HEK293 (cell line): ENCODE measurements at regions not wholly inside any gene's neighbourhood (a gene's known extent, or its start where the extent isn't known, plus 50 kb on each side); places are given as distances from the start of the nearest gene placed in this dataset.

ENCODE experiments used
- CTCF ChIA-PET: fragments of 350-600 bp; formaldehyde crosslinking; extraction: SDS; loops from one replicate; lab custom pipeline; 2021; ENCODE audit warnings: antibody characterized with exemption; lab: Yijun Ruan, JAX
- POLR2A ChIA-PET: fragments of 300-600 bp; formaldehyde crosslinking; extraction: SDS; loops from one replicate; lab custom pipeline; 2020; ENCODE audit warnings: antibody characterized with exemption, inconsistent platforms; lab: Yijun Ruan, JAX
- H3K27ac ChIP-seq: fragments of 200-500 bp; sonication (Bioruptor generic); 2 replicates; pipeline ENCODE4 v1.5.1; 2014; ENCODE audit warnings: low read depth, low read length, control low read depth, inconsistent platforms; ENCODE audit errors: extremely low read depth
- H3K36me3 ChIP-seq, 2 experiments: fragments of 200-500 bp in 1 of 2; sonication (Bioruptor generic) in 1 of 2; 1 replicate in 1 of 2; 2 replicates in 1 of 2; pipeline ENCODE4 v1.5.1; 2014 to 2017; ENCODE audit warnings: inconsistent platforms in 2 of 2, low read length in 2 of 2; ENCODE audit not compliant: control insufficient read depth in 2 of 2, insufficient read depth in 1 of 2
- H3K4me1 ChIP-seq: fragments of 200-500 bp; sonication (Bioruptor generic); 2 replicates; pipeline ENCODE4 v1.5.1; 2014; ENCODE audit warnings: mild to moderate bottlenecking, low read length, inconsistent platforms; ENCODE audit not compliant: control insufficient read depth, insufficient read depth
- H3K4me3 ChIP-seq: 2 replicates; pipeline ENCODE4 v1.5.1; 2011; ENCODE audit warnings: low read depth, mild to moderate bottlenecking, control low read depth, low read length, moderate library complexity
- H3K9me3 ChIP-seq: fragments of 200-500 bp; sonication (Bioruptor generic); 2 replicates; pipeline ENCODE4 v1.5.1; 2014; ENCODE audit warnings: low read depth, low read length, inconsistent platforms; ENCODE audit not compliant: control insufficient read depth, insufficient read depth
- EGR2 ChIP-seq: fragments of 450-650 bp; formaldehyde crosslinking; IDR thresholded peaks from 2 replicates; pipeline ENCODE4 v1.5.1; 2016; ENCODE audit warnings: low read depth, missing biosample characterization, missing genetic modification characterization
- GLI4 ChIP-seq: fragments of 450-650 bp; formaldehyde crosslinking; IDR thresholded peaks from 2 replicates; pipeline ENCODE4 v1.5.1; 2016; ENCODE audit warnings: missing biosample characterization, missing genetic modification characterization
- MZF1 ChIP-seq: fragments of 450-650 bp; formaldehyde crosslinking; IDR thresholded peaks from 2 replicates; pipeline ENCODE4 v1.5.1; 2017; ENCODE audit warnings: missing biosample characterization, missing genetic modification characterization, borderline replicate concordance
- OSR2 ChIP-seq: fragments of 450-650 bp; formaldehyde crosslinking; IDR thresholded peaks from 2 replicates; pipeline ENCODE4 v1.5.1; 2016; ENCODE audit warnings: missing biosample characterization, missing genetic modification characterization
- REPIN1 ChIP-seq: fragments of 450-650 bp; formaldehyde crosslinking; IDR thresholded peaks from 2 replicates; pipeline ENCODE4 v1.5.1; 2017; ENCODE audit warnings: missing biosample characterization, missing genetic modification characterization, low read depth
- TCF7L2 ChIP-seq: IDR thresholded peaks from 2 replicates; pipeline ENCODE4 v1.6.1; 2011; ENCODE audit warnings: low read depth, mild to moderate bottlenecking, inconsistent platforms, low read length, moderate library complexity, borderline replicate concordance
- TRIM28 ChIP-seq: IDR thresholded peaks from 2 replicates; pipeline ENCODE4 v1.6.1; 2011; ENCODE audit warnings: low read length, control low read depth, borderline replicate concordance
- ZBTB6 ChIP-seq: fragments of 450-650 bp; formaldehyde crosslinking; IDR thresholded peaks from 2 replicates; pipeline ENCODE4 v1.5.1; 2017; ENCODE audit warnings: missing biosample characterization, missing genetic modification characterization
- ZNF239 ChIP-seq: fragments of 450-650 bp; formaldehyde crosslinking; IDR thresholded peaks from 2 replicates; pipeline ENCODE4 v1.5.1; 2016; ENCODE audit warnings: missing biosample characterization, missing genetic modification characterization
- ZNF24 ChIP-seq: fragments of 450-650 bp; formaldehyde crosslinking; IDR thresholded peaks from 2 replicates; pipeline ENCODE4 v1.5.1; 2016; ENCODE audit warnings: missing biosample characterization, missing genetic modification characterization
- ZNF248 ChIP-seq: fragments of 450-650 bp; formaldehyde crosslinking; IDR thresholded peaks from 2 replicates; pipeline ENCODE4 v1.5.1; 2017; ENCODE audit warnings: missing biosample characterization, missing genetic modification characterization
- ZNF266 ChIP-seq: fragments of 450-650 bp; formaldehyde crosslinking; IDR thresholded peaks from 2 replicates; pipeline ENCODE4 v1.5.1; 2016; ENCODE audit warnings: missing biosample characterization, missing genetic modification characterization, low read depth
- ZNF391 ChIP-seq: fragments of 450-650 bp; formaldehyde crosslinking; IDR thresholded peaks from 2 replicates; pipeline ENCODE4 v1.5.1; 2016; ENCODE audit warnings: low read depth, missing biosample characterization, missing genetic modification characterization, borderline replicate concordance
- ZNF530 ChIP-seq: fragments of 450-650 bp; formaldehyde crosslinking; IDR thresholded peaks from 2 replicates; pipeline ENCODE4 v1.5.1; 2016; ENCODE audit warnings: low read depth, missing biosample characterization, missing genetic modification characterization
- ZNF555 ChIP-seq: fragments of 450-650 bp; formaldehyde crosslinking; conservative IDR thresholded peaks from 2 replicates; pipeline ENCODE4 v1.5.1; 2017; ENCODE audit warnings: missing biosample characterization, mild to moderate bottlenecking, missing genetic modification characterization, inconsistent platforms
- ZNF658 ChIP-seq: fragments of 450-650 bp; formaldehyde crosslinking; IDR thresholded peaks from 2 replicates; pipeline ENCODE4; 2016; ENCODE audit warnings: missing biosample characterization, missing genetic modification characterization
- ZNF670 ChIP-seq: fragments of 450-650 bp; formaldehyde crosslinking; IDR thresholded peaks from 2 replicates; pipeline ENCODE4 v1.5.1; 2016; ENCODE audit warnings: missing biosample characterization, missing genetic modification characterization, low read depth
- ZNF747 ChIP-seq: fragments of 450-650 bp; formaldehyde crosslinking; IDR thresholded peaks from 2 replicates; pipeline ENCODE4 v1.5.1; 2016; ENCODE audit warnings: missing biosample characterization, missing genetic modification characterization
- ZNF837 ChIP-seq: fragments of 450-650 bp; formaldehyde crosslinking; IDR thresholded peaks from 2 replicates; pipeline ENCODE4 v1.5.1; 2016; ENCODE audit warnings: missing biosample characterization, missing genetic modification characterization
- TF ChIP-seq, protein P1 (sequence below): fragments of 450-650 bp; formaldehyde crosslinking; IDR thresholded peaks from 2 replicates; pipeline ENCODE4 v1.5.1; 2017; ENCODE audit warnings: missing biosample characterization, missing genetic modification characterization
- TF ChIP-seq, protein P2 (sequence below): fragments of 450-650 bp; formaldehyde crosslinking; IDR thresholded peaks from 2 replicates; pipeline ENCODE4 v1.5.1; 2016; ENCODE audit warnings: missing biosample characterization, missing genetic modification characterization
- TF ChIP-seq, protein P3 (sequence below): fragments of 450-650 bp; formaldehyde crosslinking; IDR thresholded peaks from 2 replicates; pipeline ENCODE4 v1.5.1; 2016; ENCODE audit warnings: missing biosample characterization, missing genetic modification characterization

GRCh38 chr9:78590068-78590467, 293.1 kb downstream of the PSAT1 start:
- Histone ChIP-seq H3K9me3 (no peaks in the 10 kb centered on the region), H3K4me1 (no peaks in the 10 kb centered on the region), H3K27ac (no peak overlapping the region), H3K4me3 (no peak overlapping the region), H3K36me3 (no peaks in the 10 kb centered on the region)
- no peak for TF ChIP-seq OSR2 (tag by site-specific recombination)
- no peak for TF ChIP-seq GLI4 (tag by site-specific recombination)
- no peak for TF ChIP-seq ZNF24 (tag by site-specific recombination)
- TF ChIP-seq ZNF239 (tag by site-specific recombination) = no peak
- no peak for TF ChIP-seq ZBTB6 (tag by site-specific recombination)
- ChIA-PET CTCF (interaction anchor here (0.6 to 1.8 kb wide), 3 partner anchors 11 to 27 kb away, joined by 3 to 6 read pairs (median 4); no protein-coding TSS in a partner anchor), POLR2A (interaction anchor here (0.6 kb wide), 1 partner anchor 101 kb away, joined by 10 read pairs; no protein-coding TSS in a partner anchor)

GRCh38 chr9:78592811-78593210, 295.9 kb downstream of the PSAT1 start:
- no peaks in the 10 kb centered on the region for H3K4me1 ChIP-seq
- H3K4me3 ChIP-seq = no peak overlapping the region
- no peaks in the 10 kb centered on the region for H3K9me3 ChIP-seq
- no peak overlapping the region for H3K27ac ChIP-seq
- CTCF ChIA-PET = interaction anchor here (1.2 kb wide), 1 partner anchor 153 kb away, joined by 3 read pairs; no protein-coding TSS in a partner anchor
- POLR2A ChIA-PET = no interaction called here
- TF ChIP-seq OSR2 (tag by site-specific recombination) = no peak
- TF ChIP-seq ZNF239 (tag by site-specific recombination) = no peak
- no peak for TF ChIP-seq ZNF837 (tag by site-specific recombination)
- no peak for TF ChIP-seq TCF7L2
- no peak for TF ChIP-seq REPIN1 (tag by site-specific recombination)
- TF ChIP-seq, protein P1, sequence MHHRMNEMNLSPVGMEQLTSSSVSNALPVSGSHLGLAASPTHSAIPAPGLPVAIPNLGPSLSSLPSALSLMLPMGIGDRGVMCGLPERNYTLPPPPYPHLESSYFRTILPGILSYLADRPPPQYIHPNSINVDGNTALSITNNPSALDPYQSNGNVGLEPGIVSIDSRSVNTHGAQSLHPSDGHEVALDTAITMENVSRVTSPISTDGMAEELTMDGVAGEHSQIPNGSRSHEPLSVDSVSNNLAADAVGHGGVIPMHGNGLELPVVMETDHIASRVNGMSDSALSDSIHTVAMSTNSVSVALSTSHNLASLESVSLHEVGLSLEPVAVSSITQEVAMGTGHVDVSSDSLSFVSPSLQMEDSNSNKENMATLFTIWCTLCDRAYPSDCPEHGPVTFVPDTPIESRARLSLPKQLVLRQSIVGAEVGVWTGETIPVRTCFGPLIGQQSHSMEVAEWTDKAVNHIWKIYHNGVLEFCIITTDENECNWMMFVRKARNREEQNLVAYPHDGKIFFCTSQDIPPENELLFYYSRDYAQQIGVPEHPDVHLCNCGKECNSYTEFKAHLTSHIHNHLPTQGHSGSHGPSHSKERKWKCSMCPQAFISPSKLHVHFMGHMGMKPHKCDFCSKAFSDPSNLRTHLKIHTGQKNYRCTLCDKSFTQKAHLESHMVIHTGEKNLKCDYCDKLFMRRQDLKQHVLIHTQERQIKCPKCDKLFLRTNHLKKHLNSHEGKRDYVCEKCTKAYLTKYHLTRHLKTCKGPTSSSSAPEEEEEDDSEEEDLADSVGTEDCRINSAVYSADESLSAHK = no peak
- TF ChIP-seq, protein P2, sequence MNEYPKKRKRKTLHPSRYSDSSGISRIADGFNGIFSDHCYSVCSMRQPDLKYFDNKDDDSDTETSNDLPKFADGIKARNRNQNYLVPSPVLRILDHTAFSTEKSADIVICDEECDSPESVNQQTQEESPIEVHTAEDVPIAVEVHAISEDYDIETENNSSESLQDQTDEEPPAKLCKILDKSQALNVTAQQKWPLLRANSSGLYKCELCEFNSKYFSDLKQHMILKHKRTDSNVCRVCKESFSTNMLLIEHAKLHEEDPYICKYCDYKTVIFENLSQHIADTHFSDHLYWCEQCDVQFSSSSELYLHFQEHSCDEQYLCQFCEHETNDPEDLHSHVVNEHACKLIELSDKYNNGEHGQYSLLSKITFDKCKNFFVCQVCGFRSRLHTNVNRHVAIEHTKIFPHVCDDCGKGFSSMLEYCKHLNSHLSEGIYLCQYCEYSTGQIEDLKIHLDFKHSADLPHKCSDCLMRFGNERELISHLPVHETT = no peak
- no peak for TF ChIP-seq ZNF530 (tag by site-specific recombination)
- TF ChIP-seq ZNF555 (tag by site-specific recombination) = no peak
- no peak for TF ChIP-seq ZNF747 (tag by site-specific recombination)
- no peak for TF ChIP-seq ZNF391 (tag by site-specific recombination)
- TF ChIP-seq ZNF658 (tag by site-specific recombination) = no peak
- no peak for TF ChIP-seq ZNF248
- TF ChIP-seq ZNF670 = no peak
- no peak for TF ChIP-seq EGR2 (tag by site-specific recombination)
- TF ChIP-seq ZNF266 (tag by site-specific recombination) = no peak
- TF ChIP-seq, protein P3, sequence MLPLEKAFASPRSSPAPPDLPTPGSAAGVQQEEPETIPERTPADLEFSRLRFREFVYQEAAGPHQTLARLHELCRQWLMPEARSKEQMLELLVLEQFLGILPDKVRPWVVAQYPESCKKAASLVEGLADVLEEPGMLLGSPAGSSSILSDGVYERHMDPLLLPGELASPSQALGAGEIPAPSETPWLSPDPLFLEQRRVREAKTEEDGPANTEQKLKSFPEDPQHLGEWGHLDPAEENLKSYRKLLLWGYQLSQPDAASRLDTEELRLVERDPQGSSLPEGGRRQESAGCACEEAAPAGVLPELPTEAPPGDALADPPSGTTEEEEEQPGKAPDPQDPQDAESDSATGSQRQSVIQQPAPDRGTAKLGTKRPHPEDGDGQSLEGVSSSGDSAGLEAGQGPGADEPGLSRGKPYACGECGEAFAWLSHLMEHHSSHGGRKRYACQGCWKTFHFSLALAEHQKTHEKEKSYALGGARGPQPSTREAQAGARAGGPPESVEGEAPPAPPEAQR (tag by site-specific recombination) = no peak
- no peak for TF ChIP-seq TRIM28
- TF ChIP-seq MZF1 = no peak
- TF ChIP-seq, all 188 proteins: peak for 0
- H3K36me3 ChIP-seq = no peaks in the 10 kb centered on the region
